ENCODE measurements at regions not wholly inside any gene's neighbourhood (a gene's known extent, or its start where the extent isn't known, plus 50 kb on each side); places are given as distances from the start of the nearest gene placed in this dataset.

GRCh38 chr14:48963231-48963790 lies 622.9 kb downstream of the RPS29 start:
- in situ Hi-C loops (cut with HindIII; ENCODE audit: low sequenced_read_pairs), result no loop called here
- DNase-seq (ENCODE audit: low read depth, low spot score), result no peak
- TF ChIP-seq CTCF (IDR thresholded peaks at IDR 0.05; ENCODE audit: low read depth, low read length), result no peak
- no peak overlapping the region for H3K4me3 ChIP-seq (ENCODE audit: low read depth, low read length)

- DNase-seq (ENCODE audit: low read depth, low spot score), result no peak
- in situ Hi-C loops (cut with HindIII; ENCODE audit: low sequenced_read_pairs), result no loop called here
- TF ChIP-seq CTCF (IDR thresholded peaks at IDR 0.05; ENCODE audit: low read depth, low read length), result no peak
- H3K4me3 ChIP-seq (ENCODE audit: low read depth, low read length), result no peak overlapping the region
Observed at GRCh38 chr14:48957486-48957885, 628.7 kb downstream of the RPS29 start.

- H3K4me3 ChIP-seq (ENCODE audit: low read depth, low read length), result no peak overlapping the region
- DNase-seq (ENCODE audit: low read depth, low spot score), result no peak
- TF ChIP-seq CTCF (IDR thresholded peaks at IDR 0.05; ENCODE audit: low read depth, low read length), result no peak
- in situ Hi-C loops (cut with HindIII; ENCODE audit: low sequenced_read_pairs), result no loop called here
Observed at GRCh38 chr14:48955857-48956256, 630.3 kb downstream of the RPS29 start.

GRCh38 chr14:48954446-48954845 lies 631.7 kb downstream of the RPS29 start:
- no peak for TF ChIP-seq CTCF (IDR thresholded peaks at IDR 0.05; ENCODE audit: low read depth, low read length)
- H3K4me3 ChIP-seq (ENCODE audit: low read depth, low read length), result no peak overlapping the region
- in situ Hi-C loops (cut with HindIII; ENCODE audit: low sequenced_read_pairs), result no loop called here
- DNase-seq (ENCODE audit: low read depth, low spot score), result no peak

- DNase-seq (ENCODE audit: low read depth, low spot score), result no peak
- TF ChIP-seq CTCF (IDR thresholded peaks at IDR 0.05; ENCODE audit: low read depth, low read length), result no peak
- in situ Hi-C loops (cut with HindIII; ENCODE audit: low sequenced_read_pairs), result no loop called here
- no peak overlapping the region for H3K4me3 ChIP-seq (ENCODE audit: low read depth, low read length)
Observed at GRCh38 chr14:48944809-48945208, 641.4 kb downstream of the RPS29 start.

GRCh38 chr14:48943913-48944312 lies 642.3 kb downstream of the RPS29 start:
- TF ChIP-seq CTCF (IDR thresholded peaks at IDR 0.05; ENCODE audit: low read depth, low read length), result no peak
- in situ Hi-C loops (cut with HindIII; ENCODE audit: low sequenced_read_pairs), result no loop called here
- H3K4me3 ChIP-seq (ENCODE audit: low read depth, low read length), result no peak overlapping the region
- no peak for DNase-seq (ENCODE audit: low read depth, low spot score)
